MG63 (cell line): ENCODE measurements at regions not wholly inside any gene's neighbourhood (a gene's known extent, or its start where the extent isn't known, plus 50 kb on each side); places are given as distances from the start of the nearest gene placed in this dataset.
A peak's percentile ranks its signal among the peaks of the same experiment; 100 is the strongest.

Experiments
- DNase-seq: peaks from one replicate; pipeline ENCODE4 v3.0.0-alpha.2; 2020
- H3K27me3 ChIP-seq: fragments of 250-450 bp; sonication (Bioruptor Pico); 2 replicates; pipeline ENCODE4 v1.5.1; 2020; ENCODE audit warnings: mild to moderate bottlenecking, moderate library complexity
- H3K36me3 ChIP-seq: fragments of 250-450 bp; sonication (Bioruptor Pico); 2 replicates; pipeline ENCODE4 v1.5.1; 2020; ENCODE audit warnings: mild to moderate bottlenecking, moderate library complexity
- H3K4me3 ChIP-seq: fragments of 250-450 bp; sonication (Bioruptor Pico); 2 replicates; pipeline ENCODE4 v1.5.1; 2020; ENCODE audit warnings: mild to moderate bottlenecking, moderate library complexity
- H3K9me3 ChIP-seq: fragments of 250-450 bp; sonication (Bioruptor Pico); 2 replicates; pipeline ENCODE4 v1.5.1; 2020; ENCODE audit warnings: mild to moderate bottlenecking, moderate library complexity

GRCh38 chr7:22662556-22663356 lies 64.2 kb upstream of the IL6 start:
- Histone ChIP-seq H3K4me3 (no peak overlapping the region), H3K27me3 (no peaks in the 10 kb centered on the region), H3K36me3 (no peaks in the 10 kb centered on the region), H3K9me3 (peaks cover 6% of the 10 kb centered on the region)
- no peak for DNase-seq

- Histone ChIP-seq H3K27me3 (no peaks in the 10 kb centered on the region), H3K36me3 (no peaks in the 10 kb centered on the region)
- DNase-seq, result no peak
Observed at GRCh38 chr7:22662036-22662435, 65.0 kb upstream of the IL6 start.

GRCh38 chr7:22660732-22661131 lies 66.3 kb upstream of the IL6 start:
- H3K36me3 ChIP-seq, result no peaks in the 10 kb centered on the region
- no peak overlapping the region for H3K4me3 ChIP-seq
- peaks cover 6% of the 10 kb centered on the region for H3K9me3 ChIP-seq
- no peak for DNase-seq
- no peaks in the 10 kb centered on the region for H3K27me3 ChIP-seq

More at GRCh38 chr7:22662036-22662435, 65.0 kb upstream of the IL6 start:
- Histone ChIP-seq H3K4me3 (no peak overlapping the region), H3K9me3 (peaks cover 6% of the 10 kb centered on the region)

- no peak for DNase-seq
- no peak overlapping the region for H3K4me3 ChIP-seq
- H3K36me3 ChIP-seq, result no peaks in the 10 kb centered on the region
- peaks cover 6% of the 10 kb centered on the region for H3K9me3 ChIP-seq
- H3K27me3 ChIP-seq, result no peaks in the 10 kb centered on the region
Observed at GRCh38 chr7:22660293-22660692, 66.7 kb upstream of the IL6 start.

- H3K27me3 ChIP-seq, result no peaks in the 10 kb centered on the region
- peaks cover 6% of the 10 kb centered on the region for H3K9me3 ChIP-seq
- no peak for DNase-seq
- H3K36me3 ChIP-seq, result no peaks in the 10 kb centered on the region
- no peak overlapping the region for H3K4me3 ChIP-seq
Observed at GRCh38 chr7:22659741-22660140, 67.3 kb upstream of the IL6 start.

- H3K27me3 ChIP-seq, result no peaks in the 10 kb centered on the region
- DNase-seq, result no peak
- H3K36me3 ChIP-seq, result no peaks in the 10 kb centered on the region
- H3K4me3 ChIP-seq, result no peak overlapping the region
- peaks cover 6% of the 10 kb centered on the region for H3K9me3 ChIP-seq
Observed at GRCh38 chr7:22658031-22658430, 69.0 kb upstream of the IL6 start.

GRCh38 chr7:22657479-22657878 lies 69.5 kb upstream of the IL6 start:
- Histone ChIP-seq H3K4me3 (no peak overlapping the region), H3K27me3 (no peaks in the 10 kb centered on the region), H3K36me3 (no peaks in the 10 kb centered on the region), H3K9me3 (peaks cover 6% of the 10 kb centered on the region)
- no peak for DNase-seq

- Histone ChIP-seq H3K36me3 (no peaks in the 10 kb centered on the region), H3K4me3 (no peak overlapping the region), H3K27me3 (no peaks in the 10 kb centered on the region), H3K9me3 (peaks cover 16% of the 10 kb centered on the region)
- DNase-seq, result no peak
Observed at GRCh38 chr7:22655781-22656180, 71.2 kb upstream of the IL6 start.

GRCh38 chr7:22654831-22655230 lies 72.2 kb upstream of the IL6 start:
- Histone ChIP-seq H3K27me3 (no peaks in the 10 kb centered on the region), H3K36me3 (no peaks in the 10 kb centered on the region), H3K9me3 (peaks cover 16% of the 10 kb centered on the region), H3K4me3 (no peak overlapping the region)
- DNase-seq, result no peak

- Histone ChIP-seq H3K27me3 (no peaks in the 10 kb centered on the region), H3K9me3 (peaks cover 17% of the 10 kb centered on the region), H3K36me3 (no peaks in the 10 kb centered on the region), H3K4me3 (no peak overlapping the region)
- DNase-seq, result no peak
Observed at GRCh38 chr7:22653951-22654350, 73.0 kb upstream of the IL6 start.

GRCh38 chr7:22651534-22652243 lies 75.3 kb upstream of the IL6 start:
- H3K9me3 ChIP-seq, result peaks cover 33% of the 10 kb centered on the region
- no peaks in the 10 kb centered on the region for H3K36me3 ChIP-seq
- peak; percentile 37 for DNase-seq
- no peak overlapping the region for H3K4me3 ChIP-seq
- no peaks in the 10 kb centered on the region for H3K27me3 ChIP-seq

GRCh38 chr7:22651036-22651435 lies 76.0 kb upstream of the IL6 start:
- Histone ChIP-seq H3K9me3 (peaks cover 39% of the 10 kb centered on the region), H3K36me3 (no peaks in the 10 kb centered on the region), H3K4me3 (no peak overlapping the region), H3K27me3 (no peaks in the 10 kb centered on the region)
- no peak for DNase-seq

GRCh38 chr7:22649686-22650085 lies 77.3 kb upstream of the IL6 start:
- H3K9me3 ChIP-seq, result peaks cover 46% of the 10 kb centered on the region
- no peak for DNase-seq
- H3K4me3 ChIP-seq, result no peak overlapping the region
- H3K36me3 ChIP-seq, result no peaks in the 10 kb centered on the region
- no peaks in the 10 kb centered on the region for H3K27me3 ChIP-seq

GRCh38 chr7:22647451-22648257 lies 79.3 kb upstream of the IL6 start:
- DNase-seq, result no peak
- no peaks in the 10 kb centered on the region for H3K36me3 ChIP-seq

GRCh38 chr7:22645418-22646181 lies 81.4 kb upstream of the IL6 start:
- no peak overlapping the region for H3K4me3 ChIP-seq
- H3K27me3 ChIP-seq, result no peaks in the 10 kb centered on the region
- no peaks in the 10 kb centered on the region for H3K36me3 ChIP-seq
- DNase-seq, result no peak
- peaks cover 59% of the 10 kb centered on the region for H3K9me3 ChIP-seq

More at GRCh38 chr7:22647451-22648257, 79.3 kb upstream of the IL6 start:
- H3K27me3 ChIP-seq, result no peaks in the 10 kb centered on the region
- H3K4me3 ChIP-seq, result no peak overlapping the region
- peaks cover 60% of the 10 kb centered on the region for H3K9me3 ChIP-seq

- peaks cover 50% of the 10 kb centered on the region for H3K9me3 ChIP-seq
- DNase-seq, result no peak
- H3K36me3 ChIP-seq, result no peaks in the 10 kb centered on the region
- H3K4me3 ChIP-seq, result no peak overlapping the region
- no peaks in the 10 kb centered on the region for H3K27me3 ChIP-seq
Observed at GRCh38 chr7:22642454-22642853, 84.5 kb upstream of the IL6 start.
